Stimulated activated CD4-positive, alpha-beta T cell treated with anti-CD3 and anti-CD28 coated beads, Interleukin-2, amount 100 ng/mL, for 48 hours (primary cell): ENCODE measurements at regions not wholly inside any gene's neighbourhood (a gene's known extent, or its start where the extent isn't known, plus 50 kb on each side); places are given as distances from the start of the nearest gene placed in this dataset.

Source experiments
- DNase-seq, 2 donors: peaks; one replicate each; pipeline ENCODE4 v3.0.0-alpha.2; 2020

- DNase-seq, result no peak
Measured at GRCh38 chr16:86683441-86684194, 105.3 kb downstream of the FOXL1 start.

DNA sequence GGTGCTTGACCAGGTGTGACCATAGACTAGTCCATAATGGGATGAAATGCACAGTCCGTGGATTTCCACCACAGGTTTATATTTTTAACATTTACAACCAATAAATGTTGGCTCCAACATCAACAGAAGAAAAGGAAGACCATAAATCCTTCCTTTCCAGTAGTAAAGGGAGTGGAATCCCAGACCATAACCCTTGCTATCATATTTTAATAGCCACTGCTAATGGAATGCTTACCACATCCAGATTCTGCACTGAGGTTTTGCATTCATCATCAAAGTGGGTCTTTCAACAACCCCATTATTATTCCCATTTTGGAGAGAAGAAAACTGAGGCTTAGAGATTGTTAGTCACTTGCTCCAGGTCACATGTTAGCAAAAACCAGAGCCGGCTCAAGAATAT lies 106.7 kb downstream of the FOXL1 start:
- DNase-seq, result no peak

- DNase-seq, result no peak
Measured at GRCh38 chr16:86690970-86691369, 112.6 kb downstream of the FOXL1 start.

DNA sequence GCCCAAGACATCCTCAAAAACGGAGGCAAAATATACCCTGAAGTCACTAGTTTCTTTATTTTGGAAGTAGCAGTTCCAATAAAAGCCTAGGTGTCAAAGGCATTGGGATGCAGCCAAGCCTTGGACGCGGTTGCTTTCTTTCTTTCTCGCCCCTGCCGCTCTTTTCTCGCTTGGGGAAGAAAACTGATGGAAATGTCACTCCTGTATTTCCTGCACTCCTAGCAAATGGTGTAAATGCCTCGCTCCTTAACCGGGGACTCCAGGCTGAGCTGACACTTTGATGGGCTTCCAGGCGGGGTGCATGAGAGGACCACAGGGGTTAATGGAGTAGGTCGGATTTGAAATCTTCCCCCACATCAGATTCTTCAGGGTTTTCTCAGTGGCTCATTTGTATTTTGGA lies 114.1 kb downstream of the FOXL1 start:
- DNase-seq, result no peak

GRCh38 chr16:86693033-86693432 lies 114.7 kb downstream of the FOXL1 start:
- DNase-seq, result no peak

- no peak for DNase-seq
Measured at GRCh38 chr16:86697715-86698114, 119.4 kb downstream of the FOXL1 start.

DNA sequence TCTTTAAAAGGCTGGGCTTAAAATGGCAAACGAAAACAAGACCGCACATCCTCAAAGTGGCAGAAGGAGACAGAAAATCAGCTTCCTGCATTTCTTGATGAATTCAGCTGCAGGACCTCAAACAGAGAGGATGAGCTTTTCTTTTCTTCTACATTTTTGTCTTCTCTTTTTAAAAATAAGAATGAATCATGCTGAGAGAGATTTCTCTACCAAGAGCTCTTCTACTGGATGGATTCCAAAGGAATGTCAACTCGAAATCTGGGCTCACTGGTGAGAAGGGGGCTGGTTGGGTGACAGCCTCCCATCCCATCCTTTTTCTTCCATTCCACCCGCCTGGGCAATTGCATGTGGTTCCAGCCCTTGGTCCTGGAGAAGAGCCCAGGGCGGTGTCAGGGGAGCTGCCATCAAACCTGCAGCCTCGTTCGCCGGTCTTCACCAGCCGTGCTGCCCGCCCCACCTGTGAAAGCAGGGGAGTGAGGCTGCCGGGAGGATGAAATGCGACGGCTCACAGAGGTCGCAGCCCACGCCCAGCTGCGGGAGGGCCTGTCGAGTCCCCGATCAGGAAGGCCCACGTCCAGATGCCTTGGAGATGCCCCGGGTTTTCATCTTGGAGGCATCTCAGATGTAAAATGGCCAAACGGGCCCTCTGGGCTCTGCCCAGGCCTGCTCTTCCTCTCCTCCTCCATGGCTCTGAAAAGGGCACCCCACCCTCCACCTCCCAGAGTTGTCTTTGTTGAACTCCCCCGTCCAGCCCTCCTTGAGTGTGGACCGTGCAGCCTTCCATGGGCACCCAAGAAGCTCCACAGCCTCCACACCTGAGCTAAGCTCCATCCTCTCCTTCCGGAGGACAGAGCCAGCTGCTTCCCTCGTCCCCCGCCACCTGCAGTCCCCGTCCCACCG lies 121.9 kb downstream of the FOXL1 start:
- DNase-seq, result no peak

DNA sequence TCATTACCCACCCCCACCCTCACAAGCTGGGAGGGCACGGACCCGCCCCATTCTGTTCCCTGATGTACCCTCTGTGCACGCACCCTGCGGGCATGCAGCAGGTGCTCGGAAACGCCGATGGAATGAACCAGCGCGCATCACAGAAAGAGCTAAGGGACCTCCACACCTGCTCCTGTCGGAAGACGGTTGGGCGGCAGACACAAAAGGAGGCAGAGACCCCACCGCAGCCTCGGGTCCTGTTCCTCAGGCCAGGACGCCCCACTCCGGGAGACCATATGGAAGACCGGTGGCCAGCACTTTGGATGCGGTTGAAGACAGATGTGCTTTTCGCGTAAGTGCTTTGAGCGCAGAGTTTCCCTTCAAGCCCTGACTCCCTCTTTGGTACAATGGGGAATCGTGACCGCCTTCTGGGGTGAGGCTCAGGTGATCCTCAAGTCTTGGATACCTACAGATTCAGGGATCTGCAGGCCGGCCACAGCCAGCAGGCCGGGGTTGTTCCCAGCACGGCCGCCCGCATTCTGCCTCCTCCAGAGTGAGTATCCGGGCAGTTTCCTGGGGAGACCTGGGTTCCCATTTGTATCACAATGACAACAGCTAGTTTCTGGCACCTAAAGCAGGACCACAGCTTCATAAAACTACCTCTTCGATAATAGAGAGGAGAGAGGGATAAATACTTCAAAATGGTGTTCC lies 123.1 kb downstream of the FOXL1 start:
- DNase-seq, result no peak

DNA sequence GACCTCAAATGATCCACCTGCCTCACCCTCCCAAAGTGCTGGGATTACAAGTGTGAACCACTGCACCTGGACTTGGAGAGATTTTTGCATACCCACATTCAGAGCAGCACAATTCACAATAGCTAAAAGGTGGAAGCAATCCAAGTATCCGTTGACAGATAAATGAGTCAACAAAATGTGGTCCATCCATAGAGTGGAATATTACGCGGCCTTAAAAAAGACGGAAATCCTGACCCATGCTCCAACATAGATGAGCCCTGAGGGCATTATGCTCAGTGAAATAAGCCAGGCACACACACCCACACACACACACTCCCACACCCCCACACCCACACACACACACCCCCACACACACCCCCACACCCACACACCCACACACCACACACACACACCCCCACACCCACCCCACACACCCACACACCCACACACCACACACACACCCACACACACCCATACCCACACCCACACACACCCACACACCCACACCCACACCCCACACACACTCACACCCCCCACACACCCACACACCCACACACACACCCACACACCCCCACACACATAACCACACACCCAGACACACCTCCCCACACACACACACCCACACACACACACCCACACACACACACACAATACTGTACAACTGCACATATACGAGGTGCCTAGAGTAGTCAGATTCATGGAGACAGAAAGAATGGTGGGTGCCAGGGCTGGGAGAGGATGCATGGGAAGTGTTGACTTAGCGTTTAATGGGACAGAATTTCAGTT lies 124.7 kb downstream of the FOXL1 start:
- no peak for DNase-seq

- DNase-seq, result no peak
Measured at GRCh38 chr16:86704516-86704915, 126.2 kb downstream of the FOXL1 start.

DNA sequence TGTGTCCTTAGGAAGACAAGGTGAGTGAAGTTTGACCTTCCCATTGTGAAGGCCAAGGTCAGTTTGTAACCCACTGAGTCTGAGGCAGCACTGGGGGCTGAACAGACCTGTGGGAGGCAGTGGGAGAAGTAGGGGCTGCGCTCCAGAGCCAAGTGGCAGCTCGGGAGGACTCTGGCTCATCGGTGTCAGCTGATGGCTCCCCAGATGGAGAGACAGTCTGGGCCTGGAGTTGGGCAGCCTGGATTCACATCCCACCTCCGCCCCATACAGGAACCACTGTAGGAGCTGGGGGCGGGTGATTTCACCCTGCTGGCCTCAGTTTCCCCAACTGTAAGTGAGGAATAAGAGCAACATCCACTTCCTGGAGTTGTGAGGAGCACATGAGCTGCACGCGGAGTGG lies 128.4 kb downstream of the FOXL1 start:
- DNase-seq, result no peak

- no peak for DNase-seq
Measured at GRCh38 chr16:86707171-86707570, 128.8 kb downstream of the FOXL1 start.

- no peak for DNase-seq
Measured at GRCh38 chr16:86707581-86707980, 129.2 kb downstream of the FOXL1 start.

GRCh38 chr16:86708431-86708830 lies 130.1 kb downstream of the FOXL1 start:
- DNase-seq, result no peak

GRCh38 chr16:86709103-86709502 lies 130.8 kb downstream of the FOXL1 start:
- DNase-seq, result no peak

DNA sequence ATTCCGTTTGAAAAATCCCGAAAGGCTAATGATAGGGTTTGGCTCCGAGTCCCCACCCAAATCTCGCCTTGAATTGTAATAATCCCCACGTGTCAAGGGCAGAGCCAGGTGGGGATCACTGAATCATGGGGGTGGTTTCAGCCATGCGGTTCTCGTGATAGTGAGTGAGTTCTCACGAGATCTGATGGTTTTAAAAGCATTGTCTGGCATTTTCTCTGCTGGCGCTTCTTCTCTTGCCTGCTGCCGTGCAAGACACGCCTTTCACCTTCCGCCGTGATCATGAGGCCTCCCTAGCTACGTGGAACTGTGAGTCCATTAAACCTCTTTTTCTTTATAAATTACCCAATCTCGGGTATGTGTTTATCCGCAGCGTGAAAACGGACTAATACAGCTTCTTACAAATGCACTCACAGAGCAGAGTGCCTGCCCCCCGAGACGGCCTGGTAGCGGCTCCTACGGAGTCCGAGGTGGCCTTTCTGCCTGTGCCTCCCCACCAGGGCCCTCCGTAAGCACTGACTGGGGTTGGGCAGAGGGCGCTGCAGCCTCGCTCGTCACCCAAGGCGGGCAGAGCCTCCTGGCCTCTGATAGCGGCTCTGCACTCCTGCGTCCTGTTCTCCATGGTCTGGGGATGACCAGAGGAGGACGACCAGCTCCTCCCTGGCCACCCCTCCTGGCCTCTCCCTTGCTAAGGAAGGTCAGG lies 131.7 kb downstream of the FOXL1 start:
- no peak for DNase-seq

DNA sequence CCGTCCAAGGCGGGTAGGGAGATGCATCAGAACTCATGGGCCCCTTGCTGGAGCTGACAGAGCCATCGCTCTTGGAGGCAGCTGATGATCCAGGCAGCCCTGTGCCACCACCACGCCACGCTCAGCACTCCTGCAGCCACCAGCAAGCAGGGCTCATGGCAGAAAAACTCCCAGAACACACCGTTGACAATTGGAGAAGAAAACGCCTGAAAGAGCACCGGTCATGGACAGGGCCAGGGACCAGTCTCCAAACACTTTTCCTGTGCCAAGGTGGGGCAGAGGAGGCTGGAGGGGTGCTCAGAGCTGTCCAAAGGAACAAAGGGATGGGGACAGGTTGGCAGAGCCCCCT lies 132.2 kb downstream of the FOXL1 start:
- DNase-seq, result no peak

- DNase-seq, result no peak
Measured at GRCh38 chr16:86712158-86713009, 134.0 kb downstream of the FOXL1 start.

DNA sequence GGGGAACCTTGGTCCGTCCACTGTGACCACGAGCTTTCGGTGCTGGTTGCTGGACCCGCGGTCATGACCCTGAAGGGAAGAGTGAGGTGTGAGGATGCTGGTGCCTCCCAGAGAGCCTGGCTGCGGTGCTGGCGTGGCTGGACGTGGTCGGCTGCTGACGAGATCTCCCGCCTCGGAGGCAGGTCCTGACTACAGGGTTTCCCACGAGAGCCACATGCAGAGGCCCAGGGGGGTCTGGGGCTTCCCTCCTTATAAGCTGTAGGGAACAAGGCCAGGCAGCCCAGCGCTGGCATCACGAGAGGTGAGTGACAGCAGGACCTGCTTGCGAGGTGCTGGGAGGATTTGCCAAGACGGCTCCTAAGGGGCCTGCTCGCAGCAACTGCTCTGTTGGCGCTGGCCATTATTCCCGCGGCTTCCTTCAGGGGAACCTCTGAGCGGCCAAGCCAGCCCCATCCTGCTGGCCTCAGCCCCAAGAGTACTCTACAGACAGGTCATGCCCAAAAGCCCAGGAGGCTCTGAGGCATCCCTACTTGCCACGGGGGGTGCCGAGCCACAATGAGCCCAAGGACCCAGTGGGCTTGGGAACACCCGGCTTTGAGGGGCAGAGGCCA lies 134.8 kb downstream of the FOXL1 start:
- DNase-seq, result no peak

DNA sequence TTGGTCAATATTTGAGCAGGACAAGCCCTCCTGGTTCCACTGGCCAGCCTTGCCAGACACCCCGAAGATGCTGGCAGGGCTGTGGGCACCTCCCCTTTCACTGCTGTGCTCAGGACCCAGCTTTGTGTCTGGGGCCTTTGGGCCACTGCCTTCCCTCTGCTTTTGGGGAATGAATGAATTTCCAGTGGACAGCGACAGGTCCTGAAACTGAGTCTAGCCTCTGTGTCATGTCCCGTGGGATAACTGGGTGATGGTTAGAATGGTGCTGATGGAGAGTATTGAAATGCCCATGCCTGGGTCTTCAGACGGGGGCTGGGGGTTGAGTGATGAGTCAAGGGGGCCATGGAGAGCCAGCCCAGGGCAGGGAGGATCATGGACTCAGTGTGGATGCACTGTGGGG lies 135.8 kb downstream of the FOXL1 start:
- DNase-seq, result no peak

GRCh38 chr16:86716649-86717048 lies 138.3 kb downstream of the FOXL1 start:
- no peak for DNase-seq
